SK-N-DZ (cell line): ENCODE measurements at regions not wholly inside any gene's neighbourhood (a gene's known extent, or its start where the extent isn't known, plus 50 kb on each side); places are given as distances from the start of the nearest gene placed in this dataset.
"Not testable (repeated sequence)": the region's sequence is repeated elsewhere in the genome, so short reads cannot be mapped to it uniquely, and the experiment has no call there.

ENCODE experiments used
- DNase-seq: peaks from one replicate; pipeline ENCODE4 v3.0.0-alpha.2; 2015; ENCODE audit warnings: low spot score

GRCh38 chr2:52724585-52724984 is 1043.0 kb upstream of the CHAC2 start:
- no peak for DNase-seq

GRCh38 chr2:52717836-52718235 is 1049.8 kb upstream of the CHAC2 start:
- DNase-seq = no peak

GRCh38 chr2:52710810-52711618 is 1056.6 kb upstream of the CHAC2 start:
- no peak for DNase-seq

GRCh38 chr2:52704251-52704650 is 1063.4 kb upstream of the CHAC2 start:
- no peak for DNase-seq

- no peak for DNase-seq
These were observed 1064.6 kb upstream of the CHAC2 start for GRCh38 chr2:52703004-52703403.

- no peak for DNase-seq
These were observed 1069.2 kb upstream of the CHAC2 start for GRCh38 chr2:52698408-52698807.

GRCh38 chr2:52697690-52698089 is 1069.9 kb upstream of the CHAC2 start:
- DNase-seq = no peak

- no peak for DNase-seq
These were observed 1071.9 kb upstream of the CHAC2 start for GRCh38 chr2:52695731-52696130.

- DNase-seq = no peak
These were observed 1080.7 kb upstream of the CHAC2 start for GRCh38 chr2:52686935-52687334.

- no peak for DNase-seq
These were observed 1091.5 kb upstream of the CHAC2 start for GRCh38 chr2:52676056-52676455.

GRCh38 chr2:52668724-52669123 is 1098.9 kb upstream of the CHAC2 start:
- DNase-seq = no peak

GRCh38 chr2:52659546-52659945 is 1108.1 kb upstream of the CHAC2 start:
- DNase-seq = no peak

GRCh38 chr2:52658598-52658997 is 1109.0 kb upstream of the CHAC2 start:
- no peak for DNase-seq

- no peak for DNase-seq
These were observed 1127.9 kb upstream of the CHAC2 start for GRCh38 chr2:52639692-52640091.

GRCh38 chr2:52632543-52632942 is 1135.1 kb upstream of the CHAC2 start:
- no peak for DNase-seq

- DNase-seq = no peak
These were observed 1137.7 kb upstream of the CHAC2 start for GRCh38 chr2:52629944-52630343.

- DNase-seq = no peak
These were observed 1138.1 kb upstream of the CHAC2 start for GRCh38 chr2:52629531-52629930.

- DNase-seq = no peak
These were observed 1145.3 kb upstream of the CHAC2 start for GRCh38 chr2:52622266-52622665.

- DNase-seq = peak; percentile 2
These were observed 1154.5 kb upstream of the CHAC2 start for GRCh38 chr2:52613064-52613463.

GRCh38 chr2:52611759-52612158 is 1155.8 kb upstream of the CHAC2 start:
- no peak for DNase-seq

GRCh38 chr2:52608030-52608429 is 1159.6 kb upstream of the CHAC2 start:
- no peak for DNase-seq

- no peak for DNase-seq
These were observed 1170.3 kb upstream of the CHAC2 start for GRCh38 chr2:52597346-52597745.

GRCh38 chr2:52594026-52594425 is 1173.6 kb upstream of the CHAC2 start:
- DNase-seq = no peak

- DNase-seq = not testable (repeated sequence)
These were observed 1183.5 kb upstream of the CHAC2 start for GRCh38 chr2:52584071-52584470.
